ENCODE measurements at regions not wholly inside any gene's neighbourhood (a gene's known extent, or its start where the extent isn't known, plus 50 kb on each side); places are given as distances from the start of the nearest gene placed in this dataset.

- TF ChIP-seq CTCF (IDR thresholded peaks at IDR 0.05) (no peak), POLR2A (IDR thresholded peaks at IDR 0.05) (no peak), POLR2AphosphoS5 (IDR thresholded peaks at IDR 0.05) (no peak), EP300 (IDR thresholded peaks at IDR 0.05) (no peak)
Observed at GRCh38 chr6:106886922-106887797, 87.4 kb downstream of the CD24 start.

All from stomach (tissue), 4 donors.